ENCODE measurements at regions not wholly inside any gene's neighbourhood (a gene's known extent, or its start where the extent isn't known, plus 50 kb on each side); places are given as distances from the start of the nearest gene placed in this dataset.
"Not testable (repeated sequence)": the region's sequence is repeated elsewhere in the genome, so short reads cannot be mapped to it uniquely, and the experiment has no call there.

DNA sequence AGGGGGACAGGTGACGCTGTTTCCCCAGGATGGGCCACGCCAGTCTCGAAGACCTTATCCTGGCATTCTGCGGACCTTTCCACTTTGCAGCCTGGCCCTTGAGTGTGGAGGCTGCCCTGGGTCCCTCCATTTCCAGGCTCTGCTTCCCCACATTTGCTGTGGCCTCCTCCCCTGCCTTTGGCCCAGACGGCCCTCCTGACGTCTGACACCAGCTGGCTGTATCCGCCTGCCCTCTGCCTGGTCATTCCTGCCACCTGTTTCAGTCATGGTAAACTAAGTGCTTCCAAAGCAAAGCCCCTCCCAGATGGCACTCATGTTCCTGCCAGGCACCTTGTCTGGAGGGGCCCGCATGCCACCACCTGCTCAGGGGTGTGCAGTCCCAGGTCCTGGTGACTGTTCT is 95.1 kb downstream of the ASB1 start:
- DNase-seq, result no peak

- DNase-seq, result no peak
Measured at GRCh38 chr2:238523158-238524110, 96.7 kb downstream of the ASB1 start.

GRCh38 chr2:238524426-238524983 is 97.8 kb downstream of the ASB1 start:
- no peak for DNase-seq

DNA sequence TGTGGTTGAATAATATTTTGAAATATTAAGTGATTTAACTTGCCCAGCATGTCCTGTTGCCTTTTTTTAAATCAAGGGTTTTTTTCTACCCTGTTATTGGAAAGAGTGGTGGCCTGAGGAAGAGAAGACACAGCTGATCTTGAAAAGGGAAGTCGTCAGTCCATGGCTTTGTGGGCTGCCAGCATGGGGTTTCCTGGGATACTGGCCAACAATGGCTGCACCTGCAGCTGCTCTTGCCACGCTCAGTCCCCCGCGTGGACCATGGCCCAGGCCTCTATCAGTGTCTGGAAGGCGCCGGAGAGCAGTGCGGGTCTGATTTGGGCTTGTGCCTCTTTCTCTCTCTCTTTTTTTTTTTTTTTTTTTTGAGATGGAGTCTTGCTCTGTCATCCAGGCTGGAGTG is 99.3 kb downstream of the ASB1 start:
- DNase-seq, result no peak

- DNase-seq, result no peak
Measured at GRCh38 chr2:238527565-238527964, 100.8 kb downstream of the ASB1 start.

- no peak for DNase-seq
Measured at GRCh38 chr2:238528953-238529781, 102.4 kb downstream of the ASB1 start.

DNA sequence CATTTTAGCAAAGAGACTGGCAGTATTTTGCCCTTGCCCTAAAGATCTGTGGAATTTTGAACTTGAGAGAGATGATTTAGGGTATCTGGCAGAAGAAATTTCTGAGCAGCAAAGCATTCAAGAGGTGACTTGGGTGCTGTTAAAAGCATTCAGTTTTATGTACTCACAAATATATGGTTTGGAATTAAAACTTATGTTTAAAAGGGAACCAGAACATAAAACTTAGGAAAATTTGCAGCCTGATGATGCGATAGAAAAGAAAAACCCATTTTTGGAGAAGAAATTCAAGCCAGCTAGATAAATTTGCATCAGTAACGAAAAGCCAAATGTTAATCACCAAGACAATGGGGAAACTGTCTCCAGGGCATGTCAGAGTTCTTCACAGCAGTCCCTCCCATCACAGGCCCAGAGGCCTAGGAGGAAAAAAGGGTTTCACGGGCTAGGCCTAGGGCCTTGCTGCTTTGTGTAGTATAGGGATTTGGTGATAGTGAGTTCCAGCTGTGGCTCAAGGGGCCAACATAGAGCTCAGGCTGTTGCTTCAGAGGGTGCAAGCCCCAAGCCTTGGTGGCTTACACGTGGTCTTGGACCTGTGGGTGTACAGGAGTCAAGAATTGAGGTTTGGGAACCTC is 104.4 kb downstream of the ASB1 start:
- DNase-seq, result not testable (repeated sequence)

DNA sequence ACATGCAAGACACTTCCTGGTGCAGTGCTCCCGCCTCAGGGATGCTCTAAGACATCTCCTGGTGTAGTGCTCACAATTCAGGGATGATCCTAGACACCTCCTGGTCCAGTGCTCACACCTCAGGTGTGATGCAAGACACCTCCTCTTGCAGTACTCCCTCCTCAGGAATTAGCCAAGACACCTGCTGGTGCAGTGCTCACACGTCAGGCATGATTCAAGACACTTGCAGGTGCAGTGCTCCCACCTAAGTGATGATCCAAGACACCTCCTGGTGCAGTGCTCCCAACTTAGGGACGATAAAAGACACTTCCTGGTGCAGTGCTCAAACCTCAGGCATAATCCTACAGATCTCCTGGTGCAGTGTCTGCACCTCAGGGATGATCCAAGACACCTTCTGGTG is 117.0 kb downstream of the ASB1 start:
- not testable (repeated sequence) for DNase-seq

- DNase-seq, result no peak
Measured at GRCh38 chr2:238548902-238549462, 122.3 kb downstream of the ASB1 start.

DNA sequence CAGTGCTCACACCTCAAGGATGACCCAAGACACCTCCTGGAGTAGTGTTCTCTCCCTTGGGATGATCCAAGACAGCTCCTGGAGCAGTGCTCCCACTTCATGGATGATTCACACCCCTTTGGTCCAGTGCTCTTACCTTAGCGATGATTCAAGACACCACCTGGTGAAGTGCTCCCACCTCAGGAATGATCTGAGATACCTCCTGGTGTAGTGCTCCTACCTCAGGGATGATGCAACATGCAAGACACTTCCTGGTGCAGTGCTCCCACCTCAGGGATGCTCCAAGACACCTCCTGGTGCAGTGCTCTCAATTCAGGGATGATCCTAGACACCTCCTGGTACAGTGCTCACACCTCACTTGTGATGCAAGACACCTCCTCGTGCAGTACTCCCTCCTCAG is 123.1 kb downstream of the ASB1 start:
- DNase-seq, result no peak

DNA sequence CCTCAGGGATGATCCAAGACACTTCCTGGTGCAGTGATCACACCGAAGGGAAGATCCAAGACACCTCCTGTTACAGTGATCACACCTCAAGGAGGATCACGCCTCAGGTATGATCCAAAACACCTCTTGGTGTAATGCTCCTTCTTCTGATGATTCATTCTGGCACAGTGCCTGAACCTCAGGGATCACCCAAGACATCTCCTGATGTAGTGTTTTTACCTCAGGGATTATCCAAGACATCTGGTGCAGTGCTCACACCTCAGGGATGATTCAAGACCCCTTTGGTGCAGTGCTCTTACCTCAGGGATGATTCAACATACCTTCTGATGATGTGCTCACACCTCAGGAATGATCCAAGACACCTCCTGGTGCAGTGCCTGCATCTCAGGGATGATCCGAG is 124.4 kb downstream of the ASB1 start:
- no peak for DNase-seq

GRCh38 chr2:238552226-238552625 is 125.5 kb downstream of the ASB1 start:
- DNase-seq, result no peak

DNA sequence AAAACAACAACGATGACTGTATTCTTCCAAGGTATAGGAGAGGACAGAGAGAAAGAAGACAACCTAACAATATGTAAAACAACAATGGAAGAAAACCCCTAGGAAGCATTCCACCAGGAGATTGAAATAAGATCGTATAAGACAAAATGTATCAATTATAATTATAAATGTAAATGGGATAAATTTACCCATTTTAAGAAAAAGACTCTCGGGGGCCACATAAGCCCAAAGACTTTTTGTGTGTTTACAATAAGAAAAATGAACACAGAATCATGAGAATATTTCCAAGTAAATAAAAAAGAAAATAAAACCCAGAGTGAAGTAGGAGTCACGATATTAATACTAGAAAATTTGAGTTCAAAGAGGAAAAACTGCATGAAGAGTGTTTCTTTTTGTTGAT is 126.4 kb downstream of the ASB1 start:
- no peak for DNase-seq

- DNase-seq, result no peak
Measured at GRCh38 chr2:238554468-238555315, 128.0 kb downstream of the ASB1 start.

GRCh38 chr2:238555786-238556542 is 129.2 kb downstream of the ASB1 start:
- no peak for DNase-seq

GRCh38 chr2:238557431-238557830 is 130.7 kb downstream of the ASB1 start:
- no peak for DNase-seq

DNA sequence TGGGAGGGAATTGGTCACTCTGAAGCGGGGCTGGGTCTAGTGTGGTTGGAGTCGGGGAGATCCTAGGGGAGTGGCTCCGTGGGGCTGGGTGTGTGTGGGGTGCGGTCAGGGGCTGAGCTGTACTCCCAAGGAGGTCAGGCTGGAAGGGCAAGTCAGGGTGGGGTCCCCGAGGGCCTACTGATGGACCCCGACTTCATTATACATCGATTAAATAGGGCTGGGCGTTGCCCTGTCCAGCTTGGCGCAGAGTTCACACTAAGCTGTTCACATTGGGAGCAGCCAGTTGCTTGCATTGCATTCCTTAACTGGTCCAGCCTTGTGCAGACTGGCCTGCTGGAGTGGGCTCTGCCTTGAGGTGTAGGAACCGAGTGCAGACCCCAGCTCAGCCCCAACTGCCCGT is 131.2 kb downstream of the ASB1 start:
- no peak for DNase-seq

- no peak for DNase-seq
Measured at GRCh38 chr2:238558456-238559099, 131.9 kb downstream of the ASB1 start.

DNA sequence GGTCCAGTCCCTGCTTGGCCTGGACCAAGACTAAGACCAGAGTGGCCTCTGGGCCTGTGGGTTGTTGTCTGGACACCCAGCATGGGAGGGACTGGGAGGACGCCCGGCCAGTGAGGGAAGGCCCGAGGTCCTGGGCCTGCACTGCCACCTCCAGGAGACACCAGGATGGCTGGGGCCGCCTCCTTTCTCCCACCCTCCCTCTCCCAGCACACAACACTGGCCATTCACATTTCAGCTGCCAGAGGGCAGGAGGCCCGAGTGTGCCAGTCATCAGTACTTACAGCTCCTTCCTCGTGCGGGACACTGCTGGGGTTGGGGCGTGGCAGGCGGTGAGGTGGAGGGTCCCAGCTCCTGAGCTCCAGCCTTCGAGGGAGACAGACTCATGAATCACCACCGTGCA is 133.5 kb downstream of the ASB1 start:
- no peak for DNase-seq

DNA sequence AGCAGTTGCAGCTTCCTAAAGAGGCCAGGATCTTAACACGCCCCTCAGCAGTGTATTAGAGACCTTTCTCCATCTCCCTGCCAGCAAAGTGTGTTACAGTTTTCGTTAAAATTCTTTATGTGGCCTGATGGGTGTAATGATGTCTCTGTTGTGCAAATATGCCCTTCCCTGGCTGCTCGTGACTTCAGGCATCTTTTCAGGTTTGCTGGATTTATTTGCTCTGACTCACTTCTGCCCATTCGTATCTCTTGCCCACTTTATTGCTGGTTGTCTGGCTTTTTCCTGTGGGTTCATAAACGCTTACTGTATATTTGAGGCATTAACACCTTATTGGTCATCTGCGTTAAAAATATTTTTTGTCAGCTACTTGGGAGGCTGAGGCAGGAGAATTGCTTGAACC is 134.5 kb downstream of the ASB1 start:
- no peak for DNase-seq

Measured in right forelimb (tissue), 1 donor.